ENCODE measurements at regions not wholly inside any gene's neighbourhood (a gene's known extent, or its start where the extent isn't known, plus 50 kb on each side); places are given as distances from the start of the nearest gene placed in this dataset.

DNA sequence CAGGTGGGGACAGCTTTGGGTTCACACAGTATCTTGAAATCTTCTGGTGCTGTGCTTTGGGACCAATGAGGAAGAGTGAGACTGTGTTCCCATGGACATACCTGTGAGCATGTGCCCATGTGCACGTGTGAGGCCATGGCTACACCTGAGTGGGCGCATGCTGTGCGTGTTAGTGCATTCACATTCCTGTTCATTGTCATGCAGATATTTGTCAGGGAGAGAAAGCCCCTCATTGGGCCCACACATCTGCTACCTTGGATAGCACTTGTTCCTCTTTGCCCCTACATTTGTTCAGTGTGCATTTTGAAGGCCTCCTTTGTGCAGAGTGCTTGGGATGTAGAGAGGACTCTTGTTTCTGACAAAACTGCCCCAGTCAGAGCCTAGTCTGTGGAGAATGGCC lies 154.3 kb upstream of the E2F8 start:
- H3K4me3 ChIP-seq: no peak overlapping the region
- no peaks in the 10 kb centered on the region for H3K36me3 ChIP-seq (ENCODE audit: insufficient read depth in 1 of 2, low read depth in 1 of 2)
- H3K27me3 ChIP-seq (ENCODE audit: insufficient read depth in 3 of 3, low read length in 2 of 3): no peaks in the 10 kb centered on the region
- H3K9me3 ChIP-seq: no peaks in the 10 kb centered on the region
- TF ChIP-seq, protein P1, sequence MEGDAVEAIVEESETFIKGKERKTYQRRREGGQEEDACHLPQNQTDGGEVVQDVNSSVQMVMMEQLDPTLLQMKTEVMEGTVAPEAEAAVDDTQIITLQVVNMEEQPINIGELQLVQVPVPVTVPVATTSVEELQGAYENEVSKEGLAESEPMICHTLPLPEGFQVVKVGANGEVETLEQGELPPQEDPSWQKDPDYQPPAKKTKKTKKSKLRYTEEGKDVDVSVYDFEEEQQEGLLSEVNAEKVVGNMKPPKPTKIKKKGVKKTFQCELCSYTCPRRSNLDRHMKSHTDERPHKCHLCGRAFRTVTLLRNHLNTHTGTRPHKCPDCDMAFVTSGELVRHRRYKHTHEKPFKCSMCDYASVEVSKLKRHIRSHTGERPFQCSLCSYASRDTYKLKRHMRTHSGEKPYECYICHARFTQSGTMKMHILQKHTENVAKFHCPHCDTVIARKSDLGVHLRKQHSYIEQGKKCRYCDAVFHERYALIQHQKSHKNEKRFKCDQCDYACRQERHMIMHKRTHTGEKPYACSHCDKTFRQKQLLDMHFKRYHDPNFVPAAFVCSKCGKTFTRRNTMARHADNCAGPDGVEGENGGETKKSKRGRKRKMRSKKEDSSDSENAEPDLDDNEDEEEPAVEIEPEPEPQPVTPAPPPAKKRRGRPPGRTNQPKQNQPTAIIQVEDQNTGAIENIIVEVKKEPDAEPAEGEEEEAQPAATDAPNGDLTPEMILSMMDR (IDR thresholded peaks at IDR 0.05): no peak
- intact Hi-C loops (cut with DNase I): no loop called here
- DNase-seq (no peak), ATAC-seq (no peak)
- H3K4me1 ChIP-seq: no peaks in the 10 kb centered on the region
- no peak overlapping the region for H3K27ac ChIP-seq
- 62 to 64% (median 63%) methylated on average over 3 of the region's 3 CpGs for WGBS, 3 donors

DNA sequence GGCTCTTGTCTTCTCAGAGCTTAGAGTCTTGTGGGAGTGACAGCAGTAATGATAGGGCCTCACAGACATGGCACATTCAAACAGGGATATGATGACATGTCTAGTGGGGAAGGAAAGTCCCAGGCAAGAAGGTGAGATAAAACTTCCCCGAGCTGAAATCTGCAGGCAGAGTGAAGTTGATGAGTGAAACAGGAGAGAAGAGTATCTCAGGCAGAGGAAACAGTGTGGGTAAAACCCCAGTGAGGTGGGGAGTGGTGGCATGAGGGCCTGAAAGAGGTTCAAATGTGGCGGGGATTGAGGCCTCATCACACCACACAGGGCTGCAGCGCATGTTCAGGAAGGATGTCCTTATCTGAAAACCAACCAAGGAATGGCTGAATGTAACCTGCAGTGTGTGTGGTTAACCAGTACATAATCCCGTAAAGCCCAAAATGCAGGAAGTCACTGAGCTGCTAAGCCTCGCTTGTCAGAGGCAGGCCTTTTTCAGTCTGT lies 153.8 kb upstream of the E2F8 start:
- ATAC-seq: no peak
- WGBS, 3 donors: 87 to 95% (median 93%) methylated on average over 5 of the region's 5 CpGs
- intact Hi-C loops (cut with DNase I): no loop called here

DNA sequence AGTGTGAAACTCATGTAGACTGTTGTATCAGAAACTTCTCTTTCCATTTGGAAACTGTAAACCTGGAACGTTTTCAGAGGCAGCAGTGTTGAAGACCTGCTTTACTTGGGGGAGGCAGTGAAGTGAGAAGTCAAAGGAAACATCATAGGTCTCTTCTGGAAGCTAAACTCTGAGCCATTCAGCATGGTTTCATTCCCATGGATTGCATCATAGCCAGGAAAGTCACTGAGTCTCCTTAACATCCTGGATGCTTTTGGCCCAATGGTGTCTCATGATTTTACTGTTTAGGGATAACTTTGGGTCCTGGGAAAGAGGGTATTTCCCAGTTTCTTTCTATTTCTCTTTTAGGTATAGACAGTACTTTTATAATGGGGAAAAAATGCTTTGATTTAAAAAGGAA lies 153.2 kb upstream of the E2F8 start:
- intact Hi-C loops (cut with DNase I): no loop called here
- WGBS, 3 donors: 57 to 64% (median 61%) methylated on average over 1 of the region's 1 CpG
- ATAC-seq (no peak), DNase-seq (no peak)
- Histone ChIP-seq H3K9me3 (no peaks in the 10 kb centered on the region), H3K27me3 (ENCODE audit: insufficient read depth in 3 of 3, low read length in 2 of 3) (no peaks in the 10 kb centered on the region), H3K4me3 (no peak overlapping the region), H3K27ac (no peak overlapping the region), H3K36me3 (ENCODE audit: insufficient read depth in 1 of 2, low read depth in 1 of 2) (no peaks in the 10 kb centered on the region), H3K4me1 (no peaks in the 10 kb centered on the region)
- TF ChIP-seq, protein P1 (IDR thresholded peaks at IDR 0.05): no peak

More for the DNA sequence above, 153.8 kb upstream of the E2F8 start:
- Histone ChIP-seq H3K4me1 (no peaks in the 10 kb centered on the region), H3K36me3 (ENCODE audit: insufficient read depth in 1 of 2, low read depth in 1 of 2) (no peaks in the 10 kb centered on the region), H3K27me3 (ENCODE audit: insufficient read depth in 3 of 3, low read length in 2 of 3) (no peaks in the 10 kb centered on the region), H3K4me3 (no peak overlapping the region), H3K27ac (no peak overlapping the region), H3K9me3 (no peaks in the 10 kb centered on the region)
- no peak for DNase-seq
- TF ChIP-seq, protein P1 (IDR thresholded peaks at IDR 0.05): no peak

DNA sequence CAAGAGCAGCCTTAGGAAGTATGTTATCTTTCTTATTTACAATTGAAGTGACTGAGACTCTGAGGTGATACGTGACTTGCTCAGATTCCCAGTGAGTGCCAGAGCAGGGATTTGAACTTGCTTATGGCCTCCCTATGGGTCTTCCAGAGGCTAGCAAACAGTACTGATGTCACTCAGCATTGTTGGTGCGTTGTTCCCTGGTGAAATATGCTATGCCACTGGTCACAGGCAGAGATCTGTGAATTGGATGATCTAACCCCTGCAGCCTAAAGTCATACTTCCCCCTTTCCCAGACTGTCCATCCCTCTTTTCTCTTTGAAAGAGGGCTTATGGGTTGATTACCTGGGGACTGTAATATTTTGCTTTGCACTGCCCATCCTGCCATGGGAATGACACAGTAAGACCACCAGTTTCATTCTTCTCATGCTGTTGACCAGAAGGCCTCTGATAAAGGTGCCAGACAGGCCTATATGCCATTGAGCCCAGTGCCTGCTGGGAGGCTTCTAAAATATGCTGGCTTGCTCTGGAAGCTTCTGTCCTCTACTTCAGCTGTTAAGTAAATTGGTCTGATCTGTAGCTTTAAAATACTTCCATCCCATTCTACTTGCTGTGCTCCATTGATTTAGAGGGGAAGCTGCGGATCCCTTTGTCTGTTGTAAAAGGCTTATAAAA lies 152.2 kb upstream of the E2F8 start:
- TF ChIP-seq, protein P1 (IDR thresholded peaks at IDR 0.05): no peak
- intact Hi-C loops (cut with DNase I): no loop called here
- no peak overlapping the region for H3K4me3 ChIP-seq
- ATAC-seq: no peak
- H3K27ac ChIP-seq: no peak overlapping the region
- no peaks in the 10 kb centered on the region for H3K36me3 ChIP-seq (ENCODE audit: insufficient read depth in 1 of 2, low read depth in 1 of 2)
- H3K9me3 ChIP-seq: no peaks in the 10 kb centered on the region
- peaks cover 0 to 3% (median 0%) of the 10 kb centered on the region in 3 donors for H3K27me3 ChIP-seq (ENCODE audit: insufficient read depth in 3 of 3, low read length in 2 of 3)
- 76 to 91% (median 81%) methylated on average over 3 of the region's 3 CpGs for WGBS, 3 donors
- no peak for DNase-seq
- no peaks in the 10 kb centered on the region for H3K4me1 ChIP-seq

DNA sequence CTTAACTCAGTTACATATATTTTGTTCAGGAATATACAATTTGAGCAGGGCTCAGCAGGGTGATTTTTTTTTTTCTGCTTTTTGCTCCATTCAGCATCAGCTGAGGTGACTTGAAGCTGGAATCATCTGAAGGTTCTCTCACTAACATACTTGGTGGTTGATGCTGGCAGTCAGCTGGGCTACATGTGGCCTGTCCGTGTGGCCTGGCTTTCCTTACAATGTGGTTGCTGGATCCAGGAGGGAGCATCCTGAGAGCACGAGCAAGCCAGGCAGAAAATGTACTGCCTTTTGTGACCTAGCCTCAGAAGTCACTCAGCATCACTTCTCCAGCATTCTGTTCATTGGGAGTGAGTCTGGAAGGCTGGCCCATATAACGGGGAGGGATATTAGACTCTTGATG lies 151.6 kb upstream of the E2F8 start:
- TF ChIP-seq, protein P1 (IDR thresholded peaks at IDR 0.05): no peak
- no peaks in the 10 kb centered on the region for H3K36me3 ChIP-seq (ENCODE audit: insufficient read depth in 1 of 2, low read depth in 1 of 2)
- peaks cover 0 to 6% (median 0%) of the 10 kb centered on the region in 3 donors for H3K27me3 ChIP-seq (ENCODE audit: insufficient read depth in 3 of 3, low read length in 2 of 3)
- no peak for ATAC-seq
- WGBS, 3 donors: 70 to 83% (median 71%) methylated on average over 3 of the region's 3 CpGs
- H3K9me3 ChIP-seq: no peaks in the 10 kb centered on the region
- H3K4me3 ChIP-seq: no peak overlapping the region
- no peak overlapping the region for H3K27ac ChIP-seq
- intact Hi-C loops (cut with DNase I): no loop called here
- H3K4me1 ChIP-seq: no peaks in the 10 kb centered on the region
- DNase-seq: no peak
